Vagina (tissue), 2 donors: ENCODE measurements at regions not wholly inside any gene's neighbourhood (a gene's known extent, or its start where the extent isn't known, plus 50 kb on each side); places are given as distances from the start of the nearest gene placed in this dataset.

Experiments used
- POLR2A ChIP-seq, 2 donors: fragments of 450-650 bp; IDR thresholded peaks; one replicate each; pipeline ENCODE4 v1.6.1; 2017; ENCODE audit warnings: antibody characterized with exemption in 2 of 2, mild to moderate bottlenecking in 2 of 2, moderate library complexity in 2 of 2
- POLR2AphosphoS5 ChIP-seq, 2 donors: sonication (generic); formaldehyde crosslinking; IDR thresholded peaks; one replicate each; pipeline ENCODE4 v1.9.0; 2017; ENCODE audit warnings: antibody characterized with exemption in 2 of 2, mild to moderate bottlenecking in 2 of 2, low read depth in 1 of 2; ENCODE audit not compliant: insufficient read depth in 1 of 2
- TF ChIP-seq, protein P1 (sequence below), 3 experiments: fragments of 450-650 bp in 2 of 3; fragments of 200-600 bp in 1 of 3; sonication (generic) in 1 of 3; IDR thresholded peaks; one replicate each; pipeline ENCODE4 v1.5.1; 2017 to 2019; ENCODE audit warnings: antibody characterized with exemption in 3 of 3, mild to moderate bottlenecking in 2 of 3, moderate library complexity in 2 of 3

DNA sequence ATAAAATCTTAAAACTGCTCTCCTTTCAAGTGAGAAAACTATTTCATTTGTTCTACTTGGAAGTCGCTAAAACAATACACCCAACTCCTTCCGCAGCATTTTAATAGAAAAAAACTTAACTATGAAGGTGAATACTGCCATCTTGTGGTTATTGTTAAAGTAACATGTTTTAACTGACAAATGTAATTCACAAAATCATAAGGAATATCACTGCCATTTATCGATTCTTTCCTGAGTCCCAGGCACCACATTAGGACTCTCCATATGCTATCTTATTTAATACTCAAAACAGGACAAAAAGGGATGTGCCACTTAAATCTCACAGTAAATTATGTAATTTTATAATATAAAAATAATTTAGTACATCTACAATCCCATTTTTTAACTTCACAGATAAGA, 130.5 kb upstream of the ITGA1 start:
- TF ChIP-seq POLR2A (IDR thresholded peaks at IDR 0.05) (no peak), POLR2AphosphoS5 (IDR thresholded peaks at IDR 0.05; ENCODE audit: insufficient read depth in 1 of 2, low read depth in 1 of 2) (no peak)
- TF ChIP-seq, protein P1, sequence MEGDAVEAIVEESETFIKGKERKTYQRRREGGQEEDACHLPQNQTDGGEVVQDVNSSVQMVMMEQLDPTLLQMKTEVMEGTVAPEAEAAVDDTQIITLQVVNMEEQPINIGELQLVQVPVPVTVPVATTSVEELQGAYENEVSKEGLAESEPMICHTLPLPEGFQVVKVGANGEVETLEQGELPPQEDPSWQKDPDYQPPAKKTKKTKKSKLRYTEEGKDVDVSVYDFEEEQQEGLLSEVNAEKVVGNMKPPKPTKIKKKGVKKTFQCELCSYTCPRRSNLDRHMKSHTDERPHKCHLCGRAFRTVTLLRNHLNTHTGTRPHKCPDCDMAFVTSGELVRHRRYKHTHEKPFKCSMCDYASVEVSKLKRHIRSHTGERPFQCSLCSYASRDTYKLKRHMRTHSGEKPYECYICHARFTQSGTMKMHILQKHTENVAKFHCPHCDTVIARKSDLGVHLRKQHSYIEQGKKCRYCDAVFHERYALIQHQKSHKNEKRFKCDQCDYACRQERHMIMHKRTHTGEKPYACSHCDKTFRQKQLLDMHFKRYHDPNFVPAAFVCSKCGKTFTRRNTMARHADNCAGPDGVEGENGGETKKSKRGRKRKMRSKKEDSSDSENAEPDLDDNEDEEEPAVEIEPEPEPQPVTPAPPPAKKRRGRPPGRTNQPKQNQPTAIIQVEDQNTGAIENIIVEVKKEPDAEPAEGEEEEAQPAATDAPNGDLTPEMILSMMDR (IDR thresholded peaks at IDR 0.05) = peak; percentile 24 to 45 (median 42)
